ENCODE measurements at regions not wholly inside any gene's neighbourhood (a gene's known extent, or its start where the extent isn't known, plus 50 kb on each side); places are given as distances from the start of the nearest gene placed in this dataset.
"Not testable (repeated sequence)": the region's sequence is repeated elsewhere in the genome, so short reads cannot be mapped to it uniquely, and the experiment has no call there.

DNA sequence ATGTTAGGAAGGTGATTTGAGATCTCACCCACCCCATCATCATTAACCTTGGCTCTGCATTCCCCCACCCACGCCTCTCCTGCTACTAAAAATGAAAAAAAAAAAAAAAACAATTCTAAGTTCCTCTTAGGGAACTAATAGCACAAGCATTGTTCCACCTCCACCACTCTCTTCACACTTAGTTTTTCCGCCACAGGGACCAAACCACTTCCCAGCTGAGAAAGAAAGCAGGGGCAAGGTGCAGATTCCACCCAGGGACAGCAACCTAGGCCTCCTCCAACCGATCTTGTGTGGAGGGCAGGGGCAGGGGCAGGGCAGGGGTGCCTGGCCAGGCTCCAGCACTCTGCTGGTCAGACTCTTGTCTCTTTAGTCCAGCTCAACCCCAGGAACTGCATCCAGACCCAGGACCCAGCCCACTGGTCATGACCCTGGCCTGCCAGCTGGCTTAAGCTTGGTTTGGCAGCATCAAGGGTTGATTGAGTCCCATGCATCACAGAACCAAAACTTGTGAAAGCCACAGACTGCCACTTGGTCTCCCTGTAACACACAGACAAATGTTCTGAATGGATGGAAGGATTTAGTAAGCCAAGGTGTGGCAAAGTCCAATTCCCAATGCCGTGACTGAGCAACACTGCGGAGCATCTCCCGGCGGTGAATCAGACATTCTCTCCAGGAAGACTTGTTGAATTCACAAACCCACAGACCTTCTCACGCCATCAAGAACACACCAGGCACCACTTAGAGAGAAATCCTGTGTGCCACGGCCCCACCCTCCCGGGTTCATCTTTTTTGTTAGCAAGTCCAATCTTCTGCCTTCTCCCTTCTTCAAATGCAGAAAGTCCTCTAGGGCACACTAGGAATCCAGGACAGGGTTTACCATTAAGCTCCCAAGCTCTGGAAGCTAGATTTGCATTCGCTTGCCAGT is 900.5 kb downstream of the TUBA3C start:
- H3K9ac ChIP-seq (ENCODE audit: low read depth, low read length); H3K9me3 ChIP-seq (ENCODE audit: insufficient read depth, low read depth, low read length); H3K27me3 ChIP-seq (ENCODE audit: insufficient read depth, low read length); H3K4me3 ChIP-seq (ENCODE audit: low read length); H3K4me1 ChIP-seq (ENCODE audit: insufficient read depth, low read length); H3K36me3 ChIP-seq (ENCODE audit: insufficient read depth, low read length); H3K27ac ChIP-seq (ENCODE audit: low read depth, low read length): not testable (repeated sequence)
- WGBS, result 82% methylated on average over 3 of the region's 11 CpGs

DNA sequence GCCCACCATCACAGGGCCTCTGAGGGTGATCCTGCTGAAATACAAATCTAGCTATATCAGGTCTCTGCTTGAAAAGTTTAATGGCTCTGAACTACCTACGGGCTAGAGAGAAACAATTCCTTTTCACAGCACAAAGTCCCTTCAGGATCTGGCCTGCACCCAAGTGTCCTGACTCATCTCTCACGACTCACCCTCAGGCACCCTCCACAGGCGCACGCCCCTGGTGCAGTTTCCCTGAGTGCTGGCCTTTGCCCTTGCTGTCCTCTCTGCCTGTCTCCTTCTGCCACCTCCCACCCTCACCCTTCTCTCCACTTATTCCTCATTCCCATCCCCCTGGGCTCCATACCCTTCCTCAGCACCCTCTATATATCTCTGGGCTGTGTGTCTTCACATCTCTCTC is 901.7 kb downstream of the TUBA3C start:
- H3K9me3 ChIP-seq (ENCODE audit: insufficient read depth, low read depth, low read length), result peaks cover 10% of the 10 kb centered on the region; the same call in 1 of the 2 replicates

DNA sequence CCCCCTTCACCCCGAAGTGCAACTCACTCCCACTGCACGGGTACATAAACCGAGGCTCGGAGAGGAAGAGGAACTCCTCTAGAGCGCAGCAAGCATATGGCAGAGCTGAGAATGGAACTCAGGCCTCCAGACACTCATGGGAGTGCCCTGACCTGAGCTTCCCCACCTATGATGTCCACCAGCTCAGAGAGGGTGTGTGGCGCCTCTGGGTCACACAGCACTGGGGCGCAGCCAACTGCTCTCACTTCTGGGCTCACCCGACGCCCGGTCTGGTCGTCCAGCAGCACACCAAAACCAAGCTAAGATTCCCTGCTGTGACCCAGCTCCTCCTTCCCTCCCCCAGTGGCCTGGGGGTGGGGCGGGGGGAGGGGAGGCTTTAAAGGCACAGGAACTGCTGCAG is 904.3 kb downstream of the TUBA3C start:
- H3K36me3 ChIP-seq (ENCODE audit: insufficient read depth, low read length); H3K27me3 ChIP-seq (ENCODE audit: insufficient read depth, low read length); H3K27ac ChIP-seq (ENCODE audit: low read depth, low read length); H3K4me1 ChIP-seq (ENCODE audit: insufficient read depth, low read length); H3K9ac ChIP-seq (ENCODE audit: low read depth, low read length); H3K4me3 ChIP-seq (ENCODE audit: low read length); H3K9me3 ChIP-seq (ENCODE audit: insufficient read depth, low read depth, low read length): not testable (repeated sequence)
- 81% methylated on average over 12 of the region's 12 CpGs for WGBS

More for the DNA sequence above, 901.7 kb downstream of the TUBA3C start:
- H3K27me3 ChIP-seq (ENCODE audit: insufficient read depth, low read length); H3K36me3 ChIP-seq (ENCODE audit: insufficient read depth, low read length); H3K27ac ChIP-seq (ENCODE audit: low read depth, low read length); H3K4me3 ChIP-seq (ENCODE audit: low read length); H3K4me1 ChIP-seq (ENCODE audit: insufficient read depth, low read length); H3K9ac ChIP-seq (ENCODE audit: low read depth, low read length): not testable (repeated sequence)
- 86% methylated on average over 4 of the region's 4 CpGs for WGBS

DNA sequence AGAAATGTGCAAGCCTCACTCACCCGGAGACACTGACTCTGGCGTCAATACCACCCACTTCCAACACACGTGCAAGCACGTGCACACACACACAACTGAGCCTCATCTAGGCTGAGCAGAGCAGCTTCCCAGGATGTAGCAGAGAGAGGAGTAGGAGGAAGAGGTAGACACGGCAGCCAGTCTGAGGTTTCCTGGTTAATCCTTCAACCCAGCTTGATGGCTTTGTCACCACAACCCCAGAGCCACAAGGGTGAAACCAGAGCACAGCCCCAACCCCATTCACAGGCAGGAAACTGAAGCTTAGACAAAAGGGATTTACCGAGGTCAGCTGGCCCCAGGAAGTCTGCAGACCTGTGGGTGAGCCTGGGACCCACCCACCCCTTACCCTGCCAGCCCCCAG is 905.3 kb downstream of the TUBA3C start:
- H3K9ac ChIP-seq (ENCODE audit: low read depth, low read length); H3K4me3 ChIP-seq (ENCODE audit: low read length); H3K27ac ChIP-seq (ENCODE audit: low read depth, low read length); H3K9me3 ChIP-seq (ENCODE audit: insufficient read depth, low read depth, low read length); H3K36me3 ChIP-seq (ENCODE audit: insufficient read depth, low read length); H3K27me3 ChIP-seq (ENCODE audit: insufficient read depth, low read length); H3K4me1 ChIP-seq (ENCODE audit: insufficient read depth, low read length): not testable (repeated sequence)
- 89% methylated on average over 4 of the region's 6 CpGs for WGBS

DNA sequence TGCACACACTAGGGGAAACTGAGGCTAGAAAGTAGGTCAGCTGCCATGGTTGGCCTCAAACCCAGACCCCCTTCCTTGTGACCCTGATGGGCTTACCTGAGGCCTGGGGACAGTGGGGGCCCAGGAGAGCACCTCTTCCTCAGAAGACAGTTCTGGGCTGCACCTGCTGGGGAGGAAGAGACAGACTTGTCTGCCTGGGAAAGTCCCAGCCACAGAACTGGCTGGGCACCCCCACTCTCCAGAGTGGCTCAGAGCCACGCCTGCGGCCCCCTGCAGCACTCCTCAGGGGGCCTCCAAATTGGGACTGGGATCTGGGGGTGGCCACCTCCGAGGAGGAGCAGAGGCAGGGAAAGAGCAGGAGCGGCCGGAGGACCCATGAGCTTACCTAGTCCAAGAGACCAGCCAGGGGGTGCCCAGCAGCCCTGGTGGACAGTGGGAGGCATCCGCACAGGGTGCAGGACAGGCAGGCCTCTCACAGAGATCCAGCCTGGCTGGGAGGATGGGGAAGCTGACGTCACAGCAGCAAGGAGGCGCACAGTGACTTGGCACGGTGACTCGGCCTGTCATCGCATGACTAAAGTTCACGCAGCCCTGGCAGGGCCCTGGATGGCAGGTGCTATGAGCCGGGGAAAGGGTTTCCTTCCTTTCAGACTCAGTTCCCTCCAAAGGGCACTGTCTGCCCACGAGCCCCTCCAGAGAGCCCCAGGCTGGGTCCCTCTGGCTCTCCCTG is 907.7 kb downstream of the TUBA3C start:
- not testable (repeated sequence) for H3K27me3 ChIP-seq (ENCODE audit: insufficient read depth, low read length); H3K4me3 ChIP-seq (ENCODE audit: low read length); H3K27ac ChIP-seq (ENCODE audit: low read depth, low read length); H3K4me1 ChIP-seq (ENCODE audit: insufficient read depth, low read length); H3K9me3 ChIP-seq (ENCODE audit: insufficient read depth, low read depth, low read length); H3K36me3 ChIP-seq (ENCODE audit: insufficient read depth, low read length); H3K9ac ChIP-seq (ENCODE audit: low read depth, low read length)
- WGBS, result 87% methylated on average over 10 of the region's 14 CpGs

DNA sequence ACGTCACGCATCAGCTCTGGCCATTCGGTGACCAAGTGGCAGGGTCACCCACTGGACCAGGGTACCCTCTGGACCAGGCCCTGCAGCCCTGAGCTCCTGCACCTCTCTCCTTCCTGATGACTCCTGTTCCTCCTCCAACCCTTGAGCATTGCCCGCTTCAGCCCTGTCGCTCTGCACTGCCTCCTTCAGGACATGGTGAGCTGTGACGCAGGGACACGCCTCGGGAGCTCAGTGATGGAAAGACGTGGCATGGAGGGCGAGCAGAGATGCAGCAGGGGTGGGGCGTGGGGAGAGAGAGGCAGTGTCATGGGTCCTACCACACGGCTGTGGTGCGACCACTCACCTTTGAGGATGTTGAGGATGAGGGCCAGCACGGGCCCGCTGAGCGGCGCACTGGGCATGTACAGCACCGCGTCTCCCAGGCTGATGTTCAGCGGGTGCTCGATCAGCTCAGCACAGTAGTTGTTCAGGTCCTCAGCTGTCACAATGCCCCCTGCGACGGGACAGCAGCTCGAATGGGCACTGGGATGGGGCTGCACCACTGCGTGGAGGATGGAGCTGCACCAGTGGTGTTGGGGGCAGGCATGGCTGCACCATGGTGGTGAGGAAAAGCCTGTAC is 922.7 kb downstream of the TUBA3C start:
- H3K27me3 ChIP-seq (ENCODE audit: insufficient read depth, low read length); H3K4me3 ChIP-seq (ENCODE audit: low read length); H3K9ac ChIP-seq (ENCODE audit: low read depth, low read length); H3K27ac ChIP-seq (ENCODE audit: low read depth, low read length); H3K4me1 ChIP-seq (ENCODE audit: insufficient read depth, low read length); H3K36me3 ChIP-seq (ENCODE audit: insufficient read depth, low read length): not testable (repeated sequence)
- WGBS, result 85% methylated on average over 25 of the region's 25 CpGs
- H3K9me3 ChIP-seq (ENCODE audit: insufficient read depth, low read depth, low read length), result peaks cover 21% of the 10 kb centered on the region

DNA sequence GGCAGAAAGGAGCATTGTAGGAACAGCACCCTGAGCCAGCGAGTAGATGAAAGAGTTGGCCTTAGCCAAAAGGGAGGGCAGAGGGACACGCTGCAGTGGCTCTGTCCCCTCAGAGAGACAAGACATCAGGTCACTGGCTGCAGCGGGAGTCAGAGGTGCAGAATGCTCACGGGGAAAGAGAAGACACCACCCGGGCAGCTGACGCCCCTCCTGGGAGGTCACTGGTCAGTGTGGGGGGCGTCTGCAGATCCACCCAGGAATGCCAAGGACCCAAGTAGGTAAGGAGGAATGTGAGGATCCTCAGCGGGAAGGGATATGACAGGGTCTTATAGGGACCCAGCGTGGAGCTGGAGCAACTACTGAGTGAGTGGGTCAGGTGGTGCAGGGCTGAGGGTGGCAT is 923.9 kb downstream of the TUBA3C start:
- 79% methylated on average over 9 of the region's 9 CpGs for WGBS
- H3K27ac ChIP-seq (ENCODE audit: low read depth, low read length); H3K27me3 ChIP-seq (ENCODE audit: insufficient read depth, low read length): not testable (repeated sequence)

DNA sequence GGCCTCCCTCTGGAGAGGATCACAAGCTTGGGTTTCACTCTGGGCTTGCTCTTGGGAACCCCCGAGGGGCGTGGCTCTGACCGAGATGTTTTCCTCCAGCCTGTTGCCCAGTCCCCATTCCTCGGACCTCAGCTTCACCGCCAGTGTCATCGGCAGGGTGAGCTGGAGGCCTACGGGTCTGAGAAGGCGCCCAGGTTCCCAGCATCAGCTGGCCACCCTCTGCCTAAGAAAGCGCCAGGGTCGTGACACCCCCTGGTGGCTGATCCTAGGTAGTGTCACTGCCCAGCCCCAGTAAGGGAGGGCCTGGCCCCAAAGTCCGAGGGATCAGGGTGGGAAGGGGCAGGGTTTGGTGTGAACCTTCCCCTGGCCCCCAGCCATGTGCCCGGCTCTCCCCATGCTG is 928.8 kb downstream of the TUBA3C start:
- not testable (repeated sequence) for H3K36me3 ChIP-seq (ENCODE audit: insufficient read depth, low read length); H3K4me3 ChIP-seq (ENCODE audit: low read length); H3K4me1 ChIP-seq (ENCODE audit: insufficient read depth, low read length); H3K9ac ChIP-seq (ENCODE audit: low read depth, low read length); H3K27me3 ChIP-seq (ENCODE audit: insufficient read depth, low read length); H3K27ac ChIP-seq (ENCODE audit: low read depth, low read length)
- H3K9me3 ChIP-seq (ENCODE audit: insufficient read depth, low read depth, low read length), result peaks cover 31% of the 10 kb centered on the region
- 90% methylated on average over 8 of the region's 12 CpGs for WGBS

More for the DNA sequence above, 923.9 kb downstream of the TUBA3C start:
- H3K36me3 ChIP-seq (ENCODE audit: insufficient read depth, low read length); H3K9ac ChIP-seq (ENCODE audit: low read depth, low read length); H3K4me3 ChIP-seq (ENCODE audit: low read length); H3K4me1 ChIP-seq (ENCODE audit: insufficient read depth, low read length): not testable (repeated sequence)
- H3K9me3 ChIP-seq (ENCODE audit: insufficient read depth, low read depth, low read length), result peaks cover 28% of the 10 kb centered on the region

DNA sequence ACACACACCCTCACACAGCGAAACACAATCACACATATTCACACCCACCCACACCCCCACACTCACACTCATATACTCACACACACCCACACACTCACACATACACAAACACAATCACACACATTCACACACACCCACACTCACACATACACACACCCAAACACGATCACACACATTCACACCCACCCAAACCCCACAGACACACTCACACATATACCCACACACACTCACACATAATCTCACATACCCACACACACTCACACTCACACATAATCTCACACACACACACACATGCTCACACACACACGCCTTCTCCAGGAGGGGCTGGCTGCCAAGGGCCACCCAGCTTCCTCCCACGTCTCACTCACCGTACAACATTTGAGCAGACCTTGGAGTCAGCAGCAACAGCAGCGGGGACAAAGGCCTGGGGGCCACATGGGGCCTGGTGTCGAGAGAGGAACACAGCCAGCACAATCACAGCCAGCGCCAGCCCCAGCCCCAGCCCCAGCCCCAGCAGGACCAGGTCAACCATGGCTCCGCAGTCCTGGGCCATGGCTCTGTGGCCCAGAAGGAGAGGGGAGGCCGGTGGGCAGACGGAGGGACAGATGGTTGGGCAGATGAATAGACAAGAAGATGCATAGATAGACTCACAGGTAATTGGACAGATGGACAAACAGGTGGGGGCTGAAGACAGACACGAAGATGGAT is 932.9 kb downstream of the TUBA3C start:
- not testable (repeated sequence) for H3K4me1 ChIP-seq (ENCODE audit: insufficient read depth, low read length); H3K4me3 ChIP-seq (ENCODE audit: low read length); H3K9ac ChIP-seq (ENCODE audit: low read depth, low read length); H3K36me3 ChIP-seq (ENCODE audit: insufficient read depth, low read length); H3K27ac ChIP-seq (ENCODE audit: low read depth, low read length); H3K27me3 ChIP-seq (ENCODE audit: insufficient read depth, low read length)
- WGBS, result 86% methylated on average over 12 of the region's 12 CpGs
- peaks cover 21% of the 10 kb centered on the region; the same call in 1 of the 2 replicates for H3K9me3 ChIP-seq (ENCODE audit: insufficient read depth, low read depth, low read length)

DNA sequence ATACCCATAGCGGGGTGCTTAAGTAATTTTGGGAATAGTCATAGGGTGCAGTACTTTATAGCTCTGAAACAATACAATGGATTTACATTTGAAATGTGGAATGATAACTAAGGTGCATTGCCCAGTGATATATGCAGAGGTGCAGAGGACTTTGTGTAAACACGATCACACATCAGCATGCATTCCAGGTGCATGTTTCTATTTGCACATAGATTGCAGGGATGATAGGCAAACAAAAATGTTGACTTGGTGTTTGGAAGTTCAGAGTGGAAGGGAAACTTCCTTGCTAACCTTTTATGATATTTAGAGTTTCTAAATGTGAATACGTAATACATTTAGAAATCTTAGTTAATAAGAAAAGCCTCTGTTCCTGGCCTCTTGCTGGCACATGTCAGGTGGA is 941.5 kb downstream of the TUBA3C start:
- not testable (repeated sequence) for H3K9ac ChIP-seq (ENCODE audit: low read depth, low read length); H3K4me1 ChIP-seq (ENCODE audit: insufficient read depth, low read length); H3K36me3 ChIP-seq (ENCODE audit: insufficient read depth, low read length); H3K4me3 ChIP-seq (ENCODE audit: low read length); H3K27me3 ChIP-seq (ENCODE audit: insufficient read depth, low read length); H3K27ac ChIP-seq (ENCODE audit: low read depth, low read length)
- H3K9me3 ChIP-seq (ENCODE audit: insufficient read depth, low read depth, low read length), result peaks cover 65% of the 10 kb centered on the region
- 97% methylated on average over 2 of the region's 3 CpGs for WGBS

DNA sequence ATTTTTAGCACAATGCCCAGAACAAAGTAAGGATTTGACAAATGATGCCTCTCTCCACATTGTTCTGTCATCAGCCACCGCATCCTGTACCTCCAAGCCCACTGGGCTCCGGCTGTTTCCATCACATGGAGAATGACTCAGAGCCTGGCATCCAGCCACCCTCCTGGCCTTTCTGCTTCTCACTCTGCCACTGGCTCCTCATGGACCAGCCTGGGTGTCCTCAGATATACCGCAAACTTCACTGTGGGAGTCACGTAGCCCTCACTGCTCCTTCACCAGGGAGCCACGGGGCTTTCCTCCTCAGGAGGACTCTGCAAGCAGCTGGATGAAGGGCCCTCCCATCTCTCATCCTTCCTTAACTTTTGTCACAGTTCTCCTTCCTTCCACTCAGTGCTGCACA is 943.0 kb downstream of the TUBA3C start:
- WGBS, result 84% methylated on average over 5 of the region's 5 CpGs
- H3K27me3 ChIP-seq (ENCODE audit: insufficient read depth, low read length); H3K27ac ChIP-seq (ENCODE audit: low read depth, low read length); H3K36me3 ChIP-seq (ENCODE audit: insufficient read depth, low read length); H3K4me1 ChIP-seq (ENCODE audit: insufficient read depth, low read length); H3K4me3 ChIP-seq (ENCODE audit: low read length); H3K9ac ChIP-seq (ENCODE audit: low read depth, low read length): not testable (repeated sequence)
- H3K9me3 ChIP-seq (ENCODE audit: insufficient read depth, low read depth, low read length), result peaks cover 76% of the 10 kb centered on the region
